ENCODE measurements at regions not wholly inside any gene's neighbourhood (a gene's known extent, or its start where the extent isn't known, plus 50 kb on each side); places are given as distances from the start of the nearest gene placed in this dataset.

- CTCF ChIA-PET (ENCODE audit: unreplicated experiment) = no interaction called here
- intact Hi-C loops (cut with micrococcal nuclease; ENCODE audit: unreplicated experiment) = no loop called here
- TF ChIP-seq CTCF (conservative IDR thresholded peaks at IDR 0.05; ENCODE audit: low read length) (no peak), EZH2phosphoT487 (IDR thresholded peaks at IDR 0.05; ENCODE audit: borderline replicate concordance, low read depth, low read length) (no peak)
- Histone ChIP-seq H2AFZ (ENCODE audit: low read length) (no peak overlapping the region), H3K27ac (ENCODE audit: low read depth, low read length, poor library complexity, severe bottlenecking) (no peak overlapping the region), H4K20me1 (ENCODE audit: insufficient read depth, low read length) (no peaks in the 10 kb centered on the region), H3K9me2 (ENCODE audit: insufficient read depth, low read length) (no peaks in the 10 kb centered on the region), H3K9me3 (ENCODE audit: low read length) (no peaks in the 10 kb centered on the region), H3K36me3 (ENCODE audit: insufficient read depth, low read length) (no peaks in the 10 kb centered on the region), H3K79me2 (ENCODE audit: insufficient read depth, low read depth, low read length) (no peaks in the 10 kb centered on the region), H3K4me1 (ENCODE audit: insufficient read depth, low read length, poor library complexity, severe bottlenecking) (no peaks in the 10 kb centered on the region), H3K4me2 (ENCODE audit: low read length) (no peak overlapping the region), H3K4me3 (ENCODE audit: low read depth, low read length, poor library complexity, severe bottlenecking) (no peak overlapping the region)
- BruUV-seq (replicated peaks) = no TSS peak
- no peak for DNase-seq (ENCODE audit: low spot score)
- POLR2A ChIA-PET = no interaction called here
Measured at GRCh38 chr15:96678386-96678785, 347.9 kb downstream of the NR2F2 start.

- no TSS peak for BruUV-seq (replicated peaks)
- Histone ChIP-seq H3K9me3 (ENCODE audit: low read length) (no peaks in the 10 kb centered on the region), H3K9me2 (ENCODE audit: insufficient read depth, low read length) (no peaks in the 10 kb centered on the region), H3K4me3 (ENCODE audit: low read depth, low read length, poor library complexity, severe bottlenecking) (no peak overlapping the region), H3K4me1 (ENCODE audit: insufficient read depth, low read length, poor library complexity, severe bottlenecking) (no peaks in the 10 kb centered on the region), H3K4me2 (ENCODE audit: low read length) (no peak overlapping the region), H2AFZ (ENCODE audit: low read length) (no peak overlapping the region), H4K20me1 (ENCODE audit: insufficient read depth, low read length) (no peaks in the 10 kb centered on the region), H3K27ac (ENCODE audit: low read depth, low read length, poor library complexity, severe bottlenecking) (no peak overlapping the region), H3K36me3 (ENCODE audit: insufficient read depth, low read length) (no peaks in the 10 kb centered on the region), H3K79me2 (ENCODE audit: insufficient read depth, low read depth, low read length) (no peaks in the 10 kb centered on the region)
- intact Hi-C loops (cut with micrococcal nuclease; ENCODE audit: unreplicated experiment) = no loop called here
- POLR2A ChIA-PET = no interaction called here
- DNase-seq (ENCODE audit: low spot score) = no peak
- TF ChIP-seq CTCF (conservative IDR thresholded peaks at IDR 0.05; ENCODE audit: low read length) = no peak
- no peak for TF ChIP-seq EZH2phosphoT487 (IDR thresholded peaks at IDR 0.05; ENCODE audit: borderline replicate concordance, low read depth, low read length)
- CTCF ChIA-PET (ENCODE audit: unreplicated experiment) = no interaction called here
Measured at GRCh38 chr15:96687388-96688107, 357.0 kb downstream of the NR2F2 start.

GRCh38 chr15:96690733-96691132, 360.2 kb downstream of the NR2F2 start:
- no peak for DNase-seq (ENCODE audit: low spot score)

More at GRCh38 chr15:96690733-96691132, 360.2 kb downstream of the NR2F2 start:
- H3K36me3 ChIP-seq (ENCODE audit: insufficient read depth, low read length) = no peaks in the 10 kb centered on the region
- ChIA-PET POLR2A (no interaction called here), CTCF (ENCODE audit: unreplicated experiment) (no interaction called here)
- no peak overlapping the region for H3K27ac ChIP-seq (ENCODE audit: low read depth, low read length, poor library complexity, severe bottlenecking)
- H3K9me2 ChIP-seq (ENCODE audit: insufficient read depth, low read length) = no peaks in the 10 kb centered on the region
- H3K9me3 ChIP-seq (ENCODE audit: low read length) = no peaks in the 10 kb centered on the region
- H3K4me2 ChIP-seq (ENCODE audit: low read length) = no peak overlapping the region
- no peaks in the 10 kb centered on the region for H4K20me1 ChIP-seq (ENCODE audit: insufficient read depth, low read length)
- intact Hi-C loops (cut with micrococcal nuclease; ENCODE audit: unreplicated experiment) = no loop called here
- TF ChIP-seq CTCF (conservative IDR thresholded peaks at IDR 0.05; ENCODE audit: low read length) (no peak), EZH2phosphoT487 (IDR thresholded peaks at IDR 0.05; ENCODE audit: borderline replicate concordance, low read depth, low read length) (no peak)
- no peaks in the 10 kb centered on the region for H3K79me2 ChIP-seq (ENCODE audit: insufficient read depth, low read depth, low read length)
- H3K4me1 ChIP-seq (ENCODE audit: insufficient read depth, low read length, poor library complexity, severe bottlenecking) = no peaks in the 10 kb centered on the region
- H3K4me3 ChIP-seq (ENCODE audit: low read depth, low read length, poor library complexity, severe bottlenecking) = no peak overlapping the region
- H2AFZ ChIP-seq (ENCODE audit: low read length) = no peak overlapping the region
- no TSS peak for BruUV-seq (replicated peaks)
